Activated naive CD4-positive, alpha-beta T cell treated with anti-CD3 and anti-CD28 coated beads, Interleukin-2, amount 50 U/mL, for 72 hours (primary cell): ENCODE measurements at regions not wholly inside any gene's neighbourhood (a gene's known extent, or its start where the extent isn't known, plus 50 kb on each side); places are given as distances from the start of the nearest gene placed in this dataset.
"Not testable (repeated sequence)": the region's sequence is repeated elsewhere in the genome, so short reads cannot be mapped to it uniquely, and the experiment has no call there.

Experiments
- ATAC-seq, 2 donors: fragments of 150-1000 bp; cut with Tn5 transposase; 2 replicates each; pipeline ENCODE4 v1.10.0; 2021; ENCODE audit warnings: mild to moderate bottlenecking in 2 of 2, moderate library complexity in 2 of 2
- DNase-seq, 2 donors: peaks; one replicate each; pipeline ENCODE4 v3.0.0; 2021 to 2022; ENCODE audit warnings: low spot score in 2 of 2
- H3K27ac Mint-ChIP-seq, 2 donors: one replicate each; pipeline ENCODE4 v1.8.0; 2022; ENCODE audit warnings: mild to moderate bottlenecking in 2 of 2, mixed read lengths in 2 of 2
- H3K36me3 Mint-ChIP-seq, 2 donors: one replicate each; pipeline ENCODE4 v1.8.0; 2022; ENCODE audit warnings: mixed read lengths in 2 of 2
- H3K9me3 Mint-ChIP-seq, 2 donors: one replicate each; pipeline ENCODE4 v1.8.0; 2022; ENCODE audit warnings: mixed read lengths in 2 of 2

DNA sequence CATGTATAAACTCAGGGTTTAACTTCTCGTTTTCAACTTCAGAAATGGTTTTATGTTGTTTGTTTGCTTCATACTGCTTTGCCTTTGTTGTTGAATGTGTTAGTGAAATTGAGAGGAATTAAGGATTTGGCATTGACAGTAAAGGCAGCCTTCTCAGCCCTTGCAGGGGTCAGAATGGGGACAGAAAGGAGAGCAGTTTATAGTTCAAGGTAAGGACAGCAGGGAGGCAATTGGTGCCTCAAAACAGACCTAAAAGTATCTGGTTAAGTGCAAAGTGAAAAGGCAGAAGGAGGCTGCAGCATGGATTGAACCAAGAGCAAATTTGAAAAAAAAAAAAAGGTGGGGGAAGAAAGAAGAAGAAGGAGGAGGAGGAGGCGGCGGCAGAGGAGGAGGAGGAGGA is 835.0 kb upstream of the ADGRL3 start:
- no peak for ATAC-seq
- peaks cover 28 to 34% of the 10 kb centered on the region in 2 donors for H3K9me3 Mint-ChIP-seq
- DNase-seq, result no peak
- no peak overlapping the region for H3K27ac Mint-ChIP-seq
- H3K36me3 Mint-ChIP-seq, result peaks cover 0 to 6% of the 10 kb centered on the region in 2 donors

GRCh38 chr4:60366661-60367060 is 833.5 kb upstream of the ADGRL3 start:
- ATAC-seq, result no peak
- Mint-ChIP-seq H3K36me3 (peaks cover 0 to 6% of the 10 kb centered on the region in 2 donors), H3K9me3 (peaks cover 25 to 28% of the 10 kb centered on the region in 2 donors), H3K27ac (no peak overlapping the region)
- DNase-seq, result no peak

DNA sequence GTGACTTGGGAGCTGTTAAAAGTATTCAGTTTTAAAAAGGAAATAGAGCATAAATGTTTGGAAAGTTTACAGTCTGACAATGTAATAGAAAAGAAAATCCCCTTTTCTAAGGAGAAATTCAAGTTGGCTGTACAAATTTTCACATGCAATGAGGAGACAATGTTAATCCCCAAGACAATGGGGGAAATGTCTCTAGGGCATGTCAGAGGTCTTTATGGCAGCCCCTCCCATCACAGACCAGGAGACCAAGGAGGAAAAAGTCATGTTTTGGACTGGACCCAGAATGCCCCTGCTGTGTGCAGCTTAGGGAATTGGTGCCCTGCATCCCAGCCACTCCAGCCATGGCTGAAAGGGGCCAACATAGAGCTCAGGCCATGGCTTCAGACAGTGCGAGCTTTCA is 831.1 kb upstream of the ADGRL3 start:
- H3K36me3 Mint-ChIP-seq, result peaks cover 0 to 6% of the 10 kb centered on the region in 2 donors
- DNase-seq (no peak), ATAC-seq (no peak)
- H3K27ac Mint-ChIP-seq, result no peak overlapping the region
- peaks cover 23 to 25% of the 10 kb centered on the region in 2 donors for H3K9me3 Mint-ChIP-seq

DNA sequence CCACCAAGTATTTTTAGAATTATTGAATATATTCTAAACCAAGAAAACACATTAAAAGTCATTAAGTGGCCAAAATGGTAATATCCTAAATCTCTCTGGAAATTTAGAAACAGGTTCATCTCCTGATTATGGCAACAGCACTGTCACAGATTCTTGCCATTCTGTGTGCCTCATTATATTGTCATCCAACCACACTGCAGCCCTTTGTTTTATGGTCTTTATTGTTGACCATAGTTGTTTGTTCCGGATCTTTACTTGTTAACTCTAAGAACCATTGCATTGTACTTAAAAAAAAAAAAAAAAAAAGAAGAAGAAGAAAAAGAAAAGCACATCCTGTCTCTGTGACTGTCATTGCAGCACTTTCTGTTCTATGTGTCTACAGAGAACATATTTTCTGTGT is 822.1 kb upstream of the ADGRL3 start:
- Mint-ChIP-seq H3K36me3 (no peaks in the 10 kb centered on the region), H3K27ac (no peak overlapping the region), H3K9me3 (peaks cover 5 to 10% of the 10 kb centered on the region in 2 donors)
- ATAC-seq (no peak), DNase-seq (no peak)

- H3K27ac Mint-ChIP-seq, result no peak overlapping the region
- H3K36me3 Mint-ChIP-seq, result peaks cover 0 to 7% of the 10 kb centered on the region in 2 donors
- no peak for ATAC-seq
- peaks cover 13 to 24% of the 10 kb centered on the region in 2 donors for H3K9me3 Mint-ChIP-seq
- no peak for DNase-seq
Measured at GRCh38 chr4:60384516-60384915, 815.6 kb upstream of the ADGRL3 start.

DNA sequence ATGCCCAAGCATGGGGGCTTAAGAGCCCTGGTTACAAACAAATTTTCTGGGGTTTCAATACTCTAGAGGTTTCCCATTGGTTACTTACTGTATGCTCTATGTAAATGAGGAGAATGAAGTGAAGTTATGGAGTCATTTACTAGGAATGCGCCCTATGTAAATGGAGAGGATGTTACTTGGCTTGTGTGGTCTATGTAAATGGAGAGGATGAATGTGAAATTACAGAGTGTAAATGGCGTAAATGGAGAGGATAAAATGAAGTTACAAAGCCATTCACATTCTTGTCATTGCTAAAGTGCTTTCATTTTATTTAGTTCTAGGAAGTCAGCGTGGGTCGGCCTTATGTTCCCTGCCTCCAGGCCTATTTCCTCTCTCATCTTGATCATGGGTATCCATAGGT is 810.5 kb upstream of the ADGRL3 start:
- ATAC-seq, result no peak
- DNase-seq, result no peak
- Mint-ChIP-seq H3K36me3 (peaks cover 0 to 7% of the 10 kb centered on the region in 2 donors), H3K27ac (no peak overlapping the region), H3K9me3 (peaks cover 14 to 17% of the 10 kb centered on the region in 2 donors)

DNA sequence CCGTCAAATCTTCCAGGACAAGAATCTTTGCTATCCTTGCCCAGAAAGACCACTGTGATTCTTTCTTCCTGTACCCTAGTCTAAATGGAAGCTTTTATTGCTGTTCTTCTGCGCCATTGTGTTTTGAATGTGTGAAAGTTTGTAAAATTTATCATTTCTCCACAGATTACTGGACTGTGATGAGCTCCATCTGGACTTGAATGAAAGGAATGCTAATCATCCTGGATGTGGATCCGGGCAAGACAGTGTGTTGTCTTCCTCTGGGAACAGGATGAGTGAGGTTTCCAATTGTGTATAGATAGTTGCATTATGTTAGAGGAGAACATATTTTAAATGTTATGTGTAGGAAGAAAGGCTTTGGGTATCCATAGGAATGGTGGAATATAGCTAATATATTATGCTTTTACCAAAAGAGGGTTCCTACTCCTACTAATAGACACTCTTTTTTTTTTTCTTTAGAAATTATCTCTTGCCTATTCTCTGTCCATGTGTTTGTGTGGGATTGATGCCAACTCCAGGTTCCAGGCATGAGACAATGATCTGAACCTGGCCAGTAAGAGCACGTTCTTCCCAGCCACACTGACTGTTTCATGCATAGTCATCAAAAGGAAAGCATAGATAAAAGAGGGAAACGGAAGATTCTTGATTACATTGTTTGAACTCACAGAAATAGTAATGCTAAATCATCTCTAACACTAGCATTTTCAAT is 803.6 kb upstream of the ADGRL3 start:
- H3K27ac Mint-ChIP-seq, result no peak overlapping the region
- no peak for DNase-seq
- ATAC-seq, result no peak
- H3K36me3 Mint-ChIP-seq, result peaks cover 5 to 8% of the 10 kb centered on the region in 2 donors
- H3K9me3 Mint-ChIP-seq, result peaks cover 22 to 23% of the 10 kb centered on the region in 2 donors

DNA sequence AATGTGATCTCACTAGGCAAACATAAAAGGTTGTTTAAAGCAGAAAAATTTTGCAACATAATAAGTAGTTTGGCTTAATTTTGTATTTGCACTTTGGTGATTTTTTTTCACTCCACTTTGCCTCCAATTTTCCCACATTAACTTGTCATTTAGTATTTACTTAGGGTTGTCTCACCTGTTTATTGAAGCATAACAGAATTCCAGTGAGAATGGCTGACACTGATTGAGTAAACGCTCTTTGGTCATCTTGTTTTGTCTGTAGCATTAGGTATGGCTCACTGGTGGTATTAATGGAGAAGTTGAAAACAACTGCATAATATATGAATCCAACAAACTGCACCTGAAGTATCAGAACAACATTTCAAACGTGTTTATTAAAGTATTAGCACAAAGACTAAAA is 799.5 kb upstream of the ADGRL3 start:
- ATAC-seq (no peak), DNase-seq (no peak)
- no peaks in the 10 kb centered on the region for H3K36me3 Mint-ChIP-seq
- H3K9me3 Mint-ChIP-seq, result peaks cover 16% of the 10 kb centered on the region in 2 donors
- no peak overlapping the region for H3K27ac Mint-ChIP-seq

DNA sequence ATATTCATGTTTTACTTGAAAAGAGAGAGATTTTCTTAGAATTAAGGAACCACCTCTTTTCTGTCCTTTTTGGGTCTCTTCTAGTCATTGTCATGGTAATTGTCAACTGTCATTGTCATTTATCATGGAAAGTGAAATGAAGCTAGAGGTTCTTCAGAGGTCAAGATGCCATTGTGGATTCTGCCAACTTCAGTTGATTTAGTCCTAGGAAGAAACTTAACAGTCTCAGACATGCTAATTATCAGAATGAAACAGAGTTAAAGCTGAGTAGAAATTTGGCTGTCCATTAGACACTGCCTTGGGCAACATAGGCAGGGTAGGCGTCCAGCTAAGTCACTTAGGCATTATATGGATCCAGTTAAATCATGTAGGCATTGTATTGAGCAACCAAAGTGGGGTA is 796.1 kb upstream of the ADGRL3 start:
- ATAC-seq, result no peak
- H3K27ac Mint-ChIP-seq, result no peak overlapping the region
- no peak for DNase-seq
- H3K9me3 Mint-ChIP-seq, result peaks cover 14 to 18% of the 10 kb centered on the region in 2 donors
- H3K36me3 Mint-ChIP-seq, result no peaks in the 10 kb centered on the region

GRCh38 chr4:60422439-60422838 is 777.7 kb upstream of the ADGRL3 start:
- H3K36me3 Mint-ChIP-seq, result peaks cover 0 to 12% of the 10 kb centered on the region in 2 donors
- no peak for ATAC-seq
- no peak overlapping the region for H3K27ac Mint-ChIP-seq
- DNase-seq, result no peak
- peaks cover 15 to 26% of the 10 kb centered on the region in 2 donors for H3K9me3 Mint-ChIP-seq

- not testable (repeated sequence) for H3K36me3 Mint-ChIP-seq, DNase-seq, H3K27ac Mint-ChIP-seq, ATAC-seq
- peaks cover 8 to 15% of the 10 kb centered on the region in 2 donors for H3K9me3 Mint-ChIP-seq
Measured at GRCh38 chr4:60423573-60424184, 776.4 kb upstream of the ADGRL3 start.

- ATAC-seq, result no peak
- Mint-ChIP-seq H3K36me3 (no peaks in the 10 kb centered on the region), H3K9me3 (peaks cover 15 to 17% of the 10 kb centered on the region in 2 donors), H3K27ac (no peak overlapping the region)
- no peak for DNase-seq
Measured at GRCh38 chr4:60432911-60433310, 767.2 kb upstream of the ADGRL3 start.

DNA sequence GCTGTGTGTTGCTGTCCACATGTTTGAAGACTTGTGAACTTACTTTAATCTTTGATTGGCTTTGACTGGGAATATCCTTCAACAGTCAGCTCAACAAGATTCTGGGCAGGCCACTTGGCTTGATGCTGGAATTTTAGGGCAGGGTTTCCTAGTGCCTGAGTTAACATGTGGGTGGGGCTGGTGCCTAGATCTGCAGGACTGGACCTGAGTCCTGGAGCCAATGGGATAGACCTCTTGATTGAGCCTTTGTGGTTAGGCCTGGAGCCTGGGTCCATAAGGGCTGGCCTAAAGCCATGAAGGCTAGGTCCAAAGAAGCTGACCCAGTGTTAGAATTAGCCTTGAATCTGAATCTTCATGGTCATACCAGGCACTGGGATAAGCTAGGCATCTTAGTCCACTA is 757.1 kb upstream of the ADGRL3 start:
- H3K9me3 Mint-ChIP-seq, result peaks cover 31 to 34% of the 10 kb centered on the region in 2 donors
- no peak overlapping the region for H3K27ac Mint-ChIP-seq
- ATAC-seq, result no peak
- no peak for DNase-seq
- peaks cover 0 to 5% of the 10 kb centered on the region in 2 donors for H3K36me3 Mint-ChIP-seq

DNA sequence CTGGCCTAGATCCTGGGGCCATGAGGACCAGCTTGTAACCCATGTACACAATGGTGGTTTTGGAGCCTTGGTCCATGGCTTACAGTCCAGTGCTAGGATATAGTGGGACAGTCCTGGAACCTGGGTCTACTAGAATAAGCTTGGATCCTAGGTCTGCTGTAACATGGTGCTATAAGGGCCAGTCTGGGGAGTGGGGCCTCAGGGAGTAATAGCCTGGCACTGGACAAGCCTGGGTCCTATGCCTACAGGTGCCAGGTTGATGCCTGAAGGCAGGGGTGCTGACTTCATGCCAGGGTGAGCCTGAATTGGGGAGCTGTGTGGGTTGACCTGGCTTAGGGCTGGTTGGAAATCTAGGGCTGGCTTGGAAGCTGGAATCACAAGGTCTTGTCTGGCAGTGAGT is 756.3 kb upstream of the ADGRL3 start:
- Mint-ChIP-seq H3K36me3 (peaks cover 0 to 5% of the 10 kb centered on the region in 2 donors), H3K9me3 (peaks cover 31 to 33% of the 10 kb centered on the region in 2 donors), H3K27ac (no peak overlapping the region)
- ATAC-seq (no peak), DNase-seq (no peak)

- Mint-ChIP-seq H3K36me3 (peaks cover 0 to 5% of the 10 kb centered on the region in 2 donors), H3K9me3 (peaks cover 7 to 21% of the 10 kb centered on the region in 2 donors), H3K27ac (no peak overlapping the region)
- DNase-seq, result no peak
- no peak for ATAC-seq
Measured at GRCh38 chr4:60450054-60450453, 750.1 kb upstream of the ADGRL3 start.

DNA sequence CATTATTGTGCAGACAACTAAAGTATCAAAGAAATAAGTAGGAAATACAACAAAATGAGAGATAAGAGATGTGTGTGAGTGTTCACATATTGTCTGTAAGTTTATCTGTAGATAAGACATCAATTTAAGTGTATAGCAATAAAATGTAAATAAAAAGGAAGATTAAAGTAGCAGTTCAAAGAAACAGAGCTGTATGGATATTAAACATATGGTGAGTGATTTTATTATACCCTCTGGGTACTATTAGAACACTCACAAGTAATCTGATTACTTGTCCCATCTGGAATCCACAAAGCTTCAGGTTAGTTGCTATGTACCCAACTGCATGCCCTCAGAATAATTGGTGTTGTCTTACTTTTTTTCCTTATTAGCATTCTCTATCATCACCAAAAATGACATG is 747.9 kb upstream of the ADGRL3 start:
- Mint-ChIP-seq H3K27ac (no peak overlapping the region), H3K36me3 (no peaks in the 10 kb centered on the region), H3K9me3 (peaks cover 3 to 11% of the 10 kb centered on the region in 2 donors)
- DNase-seq (no peak), ATAC-seq (no peak)

GRCh38 chr4:60455380-60455779 is 744.7 kb upstream of the ADGRL3 start:
- DNase-seq (no peak), ATAC-seq (no peak)
- H3K9me3 Mint-ChIP-seq, result peaks cover 12 to 16% of the 10 kb centered on the region in 2 donors
- no peaks in the 10 kb centered on the region for H3K36me3 Mint-ChIP-seq
- no peak overlapping the region for H3K27ac Mint-ChIP-seq

- ATAC-seq (no peak), DNase-seq (no peak)
- Mint-ChIP-seq H3K9me3 (peaks cover 31 to 39% of the 10 kb centered on the region in 2 donors), H3K27ac (no peak overlapping the region), H3K36me3 (peaks cover 0 to 10% of the 10 kb centered on the region in 2 donors)
Measured at GRCh38 chr4:60461551-60461950, 738.6 kb upstream of the ADGRL3 start.
